Fibroblast of the aortic adventitia (primary cell): ENCODE measurements at regions not wholly inside any gene's neighbourhood (a gene's known extent, or its start where the extent isn't known, plus 50 kb on each side); places are given as distances from the start of the nearest gene placed in this dataset.
"Not testable (repeated sequence)": the region's sequence is repeated elsewhere in the genome, so short reads cannot be mapped to it uniquely, and the experiment has no call there.

ENCODE experiments used
- DNase-seq: peaks from one replicate; pipeline ENCODE4 v3.0.0-alpha.2; 2010; ENCODE audit warnings: low read depth
- H3K4me3 ChIP-seq: 2 replicates; pipeline ENCODE4 v1.5.1; 2011; ENCODE audit warnings: low read depth, mild to moderate bottlenecking, control low read depth, low read length, moderate library complexity
- CTCF ChIP-seq: IDR thresholded peaks from 2 replicates; pipeline ENCODE4 v1.5.1; 2011; ENCODE audit warnings: mild to moderate bottlenecking, low read length, control low read depth, inconsistent platforms; ENCODE audit not compliant: insufficient read depth

GRCh38 chr4:14920237-14920636 is 82.0 kb upstream of the CPEB2 start:
- no peak overlapping the region for H3K4me3 ChIP-seq
- TF ChIP-seq CTCF: no peak
- no peak for DNase-seq

- no peak for TF ChIP-seq CTCF
- DNase-seq: no peak
- H3K4me3 ChIP-seq: no peak overlapping the region
These were observed 81.4 kb upstream of the CPEB2 start for GRCh38 chr4:14920759-14921320.

- not testable (repeated sequence) for DNase-seq, H3K4me3 ChIP-seq
These were observed 80.5 kb upstream of the CPEB2 start for GRCh38 chr4:14921781-14922180.

GRCh38 chr4:14924076-14924811 is 78.0 kb upstream of the CPEB2 start:
- TF ChIP-seq CTCF: no peak
- no peak for DNase-seq
- no peak overlapping the region for H3K4me3 ChIP-seq

GRCh38 chr4:14924812-14925344 is 77.4 kb upstream of the CPEB2 start:
- no peak for DNase-seq
- TF ChIP-seq CTCF: no peak
- no peak overlapping the region for H3K4me3 ChIP-seq

GRCh38 chr4:14925471-14925870 is 76.8 kb upstream of the CPEB2 start:
- DNase-seq: no peak
- TF ChIP-seq CTCF: no peak
- no peak overlapping the region for H3K4me3 ChIP-seq

- no peak for TF ChIP-seq CTCF
- DNase-seq: no peak
- H3K4me3 ChIP-seq: no peak overlapping the region
These were observed 75.9 kb upstream of the CPEB2 start for GRCh38 chr4:14926368-14926767.
